Anterior cingulate cortex (tissue), 58 donors: ENCODE measurements at regions not wholly inside any gene's neighbourhood (a gene's known extent, or its start where the extent isn't known, plus 50 kb on each side); places are given as distances from the start of the nearest gene placed in this dataset.

ENCODE experiments used
- DNase-seq, 58 donors: peaks; one replicate each; lab custom pipeline; 2025; lab: John Stamatoyannopoulos, UW

DNA sequence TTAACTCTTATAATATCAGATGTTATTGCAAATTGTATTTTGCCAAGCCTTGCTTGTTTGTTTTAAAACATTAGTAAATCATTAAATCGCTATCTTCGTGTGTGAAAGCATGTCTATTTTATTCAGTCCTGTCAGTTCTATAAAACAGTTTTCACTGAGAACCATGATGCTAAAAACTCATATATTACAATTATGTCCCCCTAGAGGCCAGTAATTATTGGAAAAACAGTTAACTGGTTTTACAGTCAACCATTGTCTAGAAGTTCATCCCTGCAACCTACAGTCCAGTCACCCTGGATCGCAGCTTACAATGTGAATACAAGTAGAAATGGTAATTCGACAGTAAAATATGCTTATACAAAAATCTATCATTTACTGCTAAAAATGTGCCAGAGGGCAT is 311.5 kb upstream of the ROBO2 start:
- DNase-seq = no peak

DNA sequence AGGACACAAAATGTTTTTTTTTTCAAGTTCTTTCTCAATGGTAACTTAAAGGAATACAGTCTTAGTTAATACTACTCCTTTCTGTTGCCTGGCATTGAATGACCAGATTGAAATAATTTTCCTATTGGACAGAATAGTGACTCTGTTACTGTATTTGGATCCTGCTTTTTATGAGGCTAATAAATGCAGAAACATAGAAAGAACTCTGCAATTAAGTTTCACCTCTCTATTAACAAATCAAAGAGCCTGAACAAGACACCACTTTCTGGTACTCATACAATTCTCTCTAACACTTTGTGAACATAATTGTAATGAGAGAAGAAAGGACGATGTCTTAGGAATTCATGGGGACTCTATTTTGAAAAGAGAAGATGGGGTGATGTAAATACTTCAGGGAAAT is 308.4 kb upstream of the ROBO2 start:
- no peak for DNase-seq

DNA sequence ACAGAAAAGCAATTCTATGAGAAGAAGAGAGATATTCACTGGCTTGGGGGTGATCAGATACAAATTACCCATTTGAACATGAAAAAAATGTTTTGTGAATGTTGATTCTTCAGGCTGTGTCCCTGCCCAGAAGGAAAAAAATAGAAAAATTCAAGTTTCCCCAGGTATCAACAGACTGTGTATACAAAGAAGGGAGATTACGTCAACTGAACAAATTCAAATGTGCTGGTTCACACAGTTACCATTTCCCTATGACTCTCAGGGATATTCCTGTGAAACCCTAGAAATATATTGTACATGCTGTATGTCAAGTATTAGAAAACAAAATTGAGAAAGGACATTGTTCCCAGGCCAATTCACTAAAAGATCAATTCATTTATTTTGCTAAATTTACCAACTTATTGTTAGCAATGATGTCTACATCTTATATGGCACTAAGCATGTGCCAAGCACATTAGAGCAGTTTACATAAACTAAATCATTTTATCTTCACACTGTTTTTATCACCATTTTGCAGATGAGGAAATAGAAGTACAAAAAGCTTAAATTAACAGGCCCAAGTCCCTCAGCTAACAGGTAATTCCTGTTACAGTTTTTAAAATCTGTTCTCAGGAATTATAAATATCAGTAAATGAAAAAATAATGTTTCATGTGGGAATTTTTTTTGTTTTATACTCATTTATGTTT is 306.7 kb upstream of the ROBO2 start:
- no peak for DNase-seq

- DNase-seq = no peak
These were observed 304.7 kb upstream of the ROBO2 start for GRCh38 chr3:76735152-76735551.

- no peak for DNase-seq
These were observed 286.3 kb upstream of the ROBO2 start for GRCh38 chr3:76753599-76753998.

DNA sequence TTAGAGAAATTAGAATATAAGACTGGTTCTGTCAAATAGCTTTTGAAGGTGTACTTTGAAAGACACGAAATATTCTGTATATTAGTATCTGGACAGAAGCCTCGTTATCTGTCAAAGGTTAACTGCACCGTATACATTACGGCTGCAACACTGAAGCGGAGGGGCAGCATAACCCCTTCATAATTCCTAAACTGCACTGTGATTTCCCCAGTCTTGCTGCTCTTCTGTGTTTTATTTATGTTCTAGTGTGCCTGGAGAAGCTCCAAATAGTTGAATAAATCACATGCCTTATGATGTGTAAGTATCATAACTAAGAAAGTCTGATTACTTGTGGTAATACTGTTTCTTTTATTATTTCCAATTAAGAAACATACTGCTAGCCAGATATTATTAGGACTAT is 285.7 kb upstream of the ROBO2 start:
- DNase-seq = no peak

GRCh38 chr3:76756577-76756976 is 283.3 kb upstream of the ROBO2 start:
- DNase-seq = no peak

DNA sequence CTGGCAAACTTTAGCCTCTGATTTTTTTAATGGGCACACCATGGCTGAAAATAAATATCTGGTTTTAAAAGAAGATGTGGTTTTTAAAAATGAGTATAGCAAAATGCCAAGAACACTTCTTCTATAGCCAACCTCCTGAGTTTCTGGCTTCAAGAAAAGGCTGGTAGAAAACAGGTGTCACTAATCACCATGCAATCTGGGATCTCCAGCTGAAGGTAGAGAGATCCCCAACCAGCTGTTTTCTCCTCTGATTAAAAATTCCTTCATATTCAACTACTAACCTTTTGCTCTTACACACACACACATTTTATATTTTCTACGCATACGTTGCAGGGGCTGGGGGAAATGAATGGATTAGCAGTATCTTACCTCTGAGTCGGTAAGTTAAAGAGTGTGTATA is 279.6 kb upstream of the ROBO2 start:
- DNase-seq = no peak

DNA sequence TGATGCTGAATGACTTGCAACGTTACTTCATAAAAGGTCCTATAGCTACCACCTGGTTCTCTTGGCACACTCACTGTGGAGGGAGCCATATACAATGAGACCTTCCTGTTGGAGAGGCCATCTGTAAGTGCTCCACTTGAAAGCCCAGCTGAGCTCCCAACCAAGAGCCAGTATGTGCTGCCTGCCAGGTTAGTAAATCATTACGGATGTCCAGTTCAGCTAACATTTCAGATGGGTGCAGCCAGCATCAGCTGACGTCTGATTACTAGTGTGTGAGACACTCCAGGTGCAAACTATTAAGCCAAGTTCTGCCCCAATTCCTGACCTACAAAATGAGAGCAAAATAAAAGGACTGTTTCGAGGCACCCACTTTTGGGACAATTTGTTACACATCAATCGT is 274.4 kb upstream of the ROBO2 start:
- DNase-seq = no peak

GRCh38 chr3:76768912-76769311 is 271.0 kb upstream of the ROBO2 start:
- no peak for DNase-seq

DNA sequence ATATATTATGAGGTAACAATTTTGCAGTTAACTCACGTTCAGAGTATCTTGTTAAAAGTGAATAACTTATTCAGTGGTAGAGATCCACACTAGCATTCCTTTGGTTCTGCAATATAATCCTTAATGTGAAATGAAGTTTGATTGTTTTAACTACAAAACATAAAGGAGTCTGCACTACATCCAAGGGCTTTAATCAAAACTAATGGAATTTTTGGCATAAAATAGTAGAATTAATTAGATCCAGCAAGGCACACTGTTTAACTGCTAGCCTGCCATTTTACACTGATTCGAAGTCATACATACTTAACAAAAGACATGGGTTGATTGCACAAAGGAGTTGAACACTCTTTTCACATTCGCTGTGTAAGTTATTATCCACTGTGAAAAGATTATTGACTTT is 263.0 kb upstream of the ROBO2 start:
- no peak for DNase-seq

GRCh38 chr3:76788206-76788605 is 251.7 kb upstream of the ROBO2 start:
- no peak for DNase-seq

DNA sequence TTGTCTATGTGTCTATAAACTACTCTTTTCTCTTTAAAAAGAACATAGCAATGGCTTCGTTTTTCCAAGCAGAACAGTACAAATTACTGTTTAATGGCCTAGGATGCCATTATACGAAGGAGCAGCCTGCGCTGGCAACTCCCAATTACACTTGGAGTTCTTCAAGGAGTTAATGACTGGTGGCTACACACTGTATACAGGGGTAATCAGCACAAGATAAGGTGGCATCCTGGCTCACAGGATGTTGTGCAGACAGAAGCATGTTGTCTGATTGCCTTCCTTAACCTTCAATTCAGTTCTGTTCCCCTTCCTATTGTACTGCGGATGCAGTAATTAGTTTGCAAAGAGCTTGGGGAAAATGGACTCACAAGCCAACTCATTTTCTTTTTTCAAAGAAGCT is 250.7 kb upstream of the ROBO2 start:
- no peak for DNase-seq

DNA sequence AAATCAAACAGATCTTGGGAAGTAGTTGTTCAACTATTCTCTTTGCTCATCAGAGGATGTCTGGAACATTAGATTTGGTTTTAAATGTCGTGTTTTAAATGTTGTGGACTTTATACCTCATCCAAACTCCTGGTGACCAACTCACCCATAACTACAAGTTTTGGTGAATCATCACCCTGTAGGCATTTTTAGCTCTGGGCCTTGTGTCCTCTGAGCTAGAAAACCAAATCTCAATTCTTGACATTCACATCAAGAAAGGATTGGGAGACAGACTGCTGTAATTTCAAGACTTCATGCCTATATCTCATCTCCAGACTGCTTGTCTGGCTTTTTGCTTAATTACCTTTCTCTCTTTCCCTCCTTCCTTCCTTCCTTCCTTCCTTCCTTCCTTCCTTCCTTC is 228.5 kb upstream of the ROBO2 start:
- DNase-seq = no peak

DNA sequence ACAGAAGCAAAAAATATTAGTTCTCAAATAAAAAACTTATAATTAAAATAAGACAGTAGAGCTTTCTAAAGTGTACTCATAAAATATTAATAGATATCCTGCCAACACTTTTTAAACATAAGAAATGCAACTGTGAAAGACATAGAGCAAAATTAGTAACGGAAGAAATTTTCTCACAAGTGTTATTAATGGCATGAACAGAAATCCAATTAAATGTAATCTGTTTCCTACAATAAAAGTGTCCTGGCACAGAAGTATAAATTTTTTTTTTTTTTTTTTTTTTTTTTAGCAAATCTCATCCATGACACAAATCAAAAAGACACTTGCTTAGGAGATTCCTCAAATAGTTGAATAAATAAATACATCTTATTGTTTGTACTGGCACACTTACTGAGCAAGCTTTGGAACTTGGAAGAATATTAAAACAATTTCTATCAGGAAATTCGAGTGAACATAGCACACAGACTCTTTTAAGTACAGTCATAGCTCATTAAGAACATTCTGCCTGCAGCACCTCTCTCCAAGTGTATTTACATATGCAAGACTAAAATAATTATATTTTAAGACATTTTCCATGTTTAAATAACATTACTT is 227.2 kb upstream of the ROBO2 start:
- no peak for DNase-seq

DNA sequence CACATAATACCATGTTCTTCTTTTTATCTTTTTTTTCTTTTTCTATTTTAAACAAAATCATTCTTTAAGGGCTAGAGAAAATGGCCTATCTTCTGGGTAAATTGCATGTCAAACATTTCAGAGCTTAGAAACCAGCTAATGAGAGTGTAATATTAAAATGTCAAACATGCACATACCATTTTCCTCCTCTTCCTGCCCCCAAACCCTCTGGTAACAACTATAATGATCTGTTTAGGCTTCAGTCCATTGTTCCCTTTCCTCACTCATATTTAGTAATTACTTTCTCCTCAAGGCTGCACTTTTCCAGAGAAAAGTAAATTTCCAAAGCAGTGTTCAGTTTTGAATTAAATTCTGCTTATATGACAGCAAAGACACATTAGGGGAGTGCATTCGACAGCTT is 224.3 kb upstream of the ROBO2 start:
- DNase-seq = no peak

DNA sequence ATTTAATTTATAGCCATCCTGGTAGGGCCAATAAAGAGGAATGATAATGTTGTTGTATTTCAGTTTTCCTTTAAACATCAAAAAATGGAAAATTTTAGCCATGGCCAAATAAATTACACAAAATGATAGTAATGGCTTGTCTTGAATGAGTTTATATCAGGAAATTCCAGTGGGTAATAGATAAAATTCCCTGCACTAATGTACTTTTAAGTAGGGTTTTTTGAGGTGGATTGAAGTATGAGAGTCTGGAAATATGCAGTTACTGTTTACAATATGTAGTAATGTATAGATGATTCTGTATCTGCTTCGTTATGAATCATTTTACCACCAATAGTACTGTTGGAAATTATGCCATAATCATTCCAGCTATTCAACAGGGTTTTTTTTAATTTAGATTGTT is 219.4 kb upstream of the ROBO2 start:
- DNase-seq = no peak

GRCh38 chr3:76824658-76825240 is 215.2 kb upstream of the ROBO2 start:
- no peak for DNase-seq

GRCh38 chr3:76826861-76827260 is 213.0 kb upstream of the ROBO2 start:
- no peak for DNase-seq

DNA sequence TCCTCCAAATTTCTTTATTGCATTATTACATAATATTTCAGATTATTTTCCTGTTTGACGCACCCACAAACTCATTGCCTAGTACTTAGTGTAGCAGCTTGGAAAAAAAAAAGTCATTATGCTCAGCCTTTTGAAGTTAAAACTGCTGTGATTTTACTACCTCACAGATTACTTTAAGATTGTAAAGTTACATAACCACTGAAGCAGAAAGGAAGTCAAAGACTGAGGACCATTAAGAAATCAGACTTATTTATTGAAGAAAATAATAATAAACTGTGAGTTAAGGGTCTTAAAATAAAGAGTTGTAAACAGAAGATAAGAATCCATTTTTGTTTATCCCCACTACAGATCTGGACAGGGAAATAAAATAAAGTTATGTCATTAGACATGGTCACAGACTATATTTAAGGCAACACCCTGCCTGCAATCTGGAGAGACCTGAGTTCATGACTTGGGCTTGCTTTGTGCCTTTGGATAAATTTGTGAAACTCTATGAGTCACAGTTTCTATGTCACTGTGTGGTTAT is 212.1 kb upstream of the ROBO2 start:
- DNase-seq = no peak

DNA sequence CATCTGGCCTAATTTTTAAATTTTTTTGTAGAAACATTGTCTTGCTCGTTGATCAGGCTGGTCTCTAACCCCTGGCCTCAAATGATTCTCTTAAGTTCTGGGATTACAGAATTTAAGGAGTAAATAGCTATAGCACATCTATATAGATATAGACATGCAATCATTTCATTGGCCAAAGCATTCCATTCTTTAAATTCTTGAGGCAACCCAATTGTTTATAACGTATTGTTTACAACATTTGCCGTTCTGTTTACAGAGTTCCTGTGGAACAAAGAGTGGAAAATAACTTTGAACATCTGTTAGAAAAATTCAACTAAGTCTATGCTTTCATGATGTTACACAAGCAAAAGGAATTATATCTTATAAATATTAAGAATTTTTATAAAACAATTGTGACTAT is 205.2 kb upstream of the ROBO2 start:
- DNase-seq = no peak

DNA sequence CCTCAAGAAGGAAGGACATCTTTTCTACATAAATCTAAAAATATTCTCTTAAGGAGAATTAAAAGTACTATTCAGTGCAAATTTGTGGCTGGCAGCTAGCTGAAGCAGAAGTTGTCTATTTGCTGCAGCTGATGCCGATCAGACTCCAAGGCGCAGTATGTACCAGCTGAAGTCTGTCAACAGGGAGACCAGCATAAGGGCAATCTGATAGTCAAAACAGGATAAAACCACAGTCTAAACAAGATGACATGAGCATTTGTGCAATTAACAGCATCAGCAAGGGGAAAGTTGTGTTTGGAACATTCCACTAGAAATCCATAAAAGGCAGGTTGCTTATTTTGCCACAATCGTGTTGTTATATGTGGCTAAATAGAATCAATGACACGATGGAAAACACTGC is 198.2 kb upstream of the ROBO2 start:
- DNase-seq = no peak
